Natural killer cell (primary cell): ENCODE measurements at regions not wholly inside any gene's neighbourhood (a gene's known extent, or its start where the extent isn't known, plus 50 kb on each side); places are given as distances from the start of the nearest gene placed in this dataset.
"Not testable (repeated sequence)": the region's sequence is repeated elsewhere in the genome, so short reads cannot be mapped to it uniquely, and the experiment has no call there.

Source experiments
- ATAC-seq, 3 donors: fragments of 150-1000 bp in 2 of 3; fragments of 200-7000 bp in 1 of 3; cut with Tn5 transposase; 1 replicate in 1 of 3; 2 replicates in 2 of 3; pipeline ENCODE4 v1.10.0; 2021; ENCODE audit warnings: mild to moderate bottlenecking in 2 of 3, moderate library complexity in 2 of 3
- DNase-seq, 2 donors: peaks; one replicate each; pipeline versions ENCODE4 v3.0.0 to v3.0.0-alpha.2; 2013 to 2021; ENCODE audit warnings: mixed read lengths in 1 of 2
- H3K27ac ChIP-seq: one replicate; pipeline ENCODE4 v1.5.1; 2013; ENCODE audit warnings: mild to moderate bottlenecking, low read length
- H3K27me3 ChIP-seq: one replicate; pipeline ENCODE4 v1.6.1; 2013; ENCODE audit warnings: low read length; ENCODE audit not compliant: control insufficient read depth, insufficient read depth
- H3K36me3 ChIP-seq: one replicate; pipeline ENCODE4 v1.6.1; 2013; ENCODE audit warnings: low read length; ENCODE audit not compliant: control insufficient read depth, insufficient read depth
- H3K4me1 ChIP-seq: one replicate; pipeline ENCODE4 v1.6.1; 2013; ENCODE audit warnings: low read length; ENCODE audit not compliant: control insufficient read depth, insufficient read depth
- H3K4me3 ChIP-seq: one replicate; pipeline ENCODE4 v1.5.1; 2013; ENCODE audit warnings: low read length
- H3K9me3 ChIP-seq: one replicate; pipeline ENCODE4 v1.6.1; 2013; ENCODE audit warnings: low read length; ENCODE audit not compliant: control insufficient read depth, insufficient read depth
- H3K27ac Mint-ChIP-seq, 2 donors: one replicate each; pipeline ENCODE4 v1.8.0; 2022; ENCODE audit warnings: mild to moderate bottlenecking in 2 of 2, mixed read lengths in 2 of 2, moderate library complexity in 1 of 2
- H3K27me3 Mint-ChIP-seq, 2 donors: one replicate each; pipeline ENCODE4 v1.8.0; 2022; ENCODE audit warnings: low read depth in 2 of 2, mixed read lengths in 2 of 2
- H3K36me3 Mint-ChIP-seq: one replicate; pipeline ENCODE4 v1.8.0; 2022; ENCODE audit warnings: mixed read lengths
- H3K4me1 Mint-ChIP-seq, 2 donors: one replicate each; pipeline ENCODE4 v1.8.0; 2022; ENCODE audit warnings: mixed read lengths in 2 of 2
- H3K4me3 Mint-ChIP-seq: one replicate; pipeline ENCODE4 v1.8.0; 2022; ENCODE audit warnings: mild to moderate bottlenecking, moderate library complexity, mixed read lengths
- H3K9me3 Mint-ChIP-seq, 2 donors: one replicate each; pipeline ENCODE4 v1.8.0; 2022; ENCODE audit warnings: mixed read lengths in 2 of 2
- WGBS: methylation state at CpG from one replicate; pipeline ENCODE4 v1.1.7; 2013; ENCODE audit warnings: missing lambda C conversion rate; ENCODE audit not compliant: insufficient coverage; 5-methylcytosine and 5-hydroxymethylcytosine counted together
- intact Hi-C: fragments of 100-400 bp; cut with micrococcal nuclease; formaldehyde crosslinking; loops from one replicate; pipeline ENCODE4 v1.14.2; 2022
- TF ChIP-seq, protein P1 (sequence below): fragments of 200-600 bp; IDR thresholded peaks from one replicate; pipeline ENCODE4 v1.8.0; 2022; ENCODE audit warnings: antibody characterized with exemption

DNA sequence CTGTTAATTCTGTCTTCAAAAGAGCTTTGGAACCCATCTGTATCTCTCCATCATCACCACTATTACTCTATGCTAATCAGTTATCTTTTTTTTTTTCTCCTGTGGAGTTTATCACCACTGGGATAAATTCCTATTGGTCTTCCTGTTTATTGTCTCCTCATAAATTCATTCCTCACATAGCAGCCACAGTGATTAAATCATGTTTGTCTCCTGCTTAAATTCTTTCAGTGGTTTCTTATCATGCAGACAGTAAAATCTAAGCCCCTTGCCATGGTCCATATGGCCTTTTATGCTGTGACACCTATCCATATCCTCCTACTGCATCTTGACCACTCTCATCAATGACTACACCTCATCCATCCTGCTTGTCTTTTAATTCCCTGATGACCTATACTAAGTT, 239.8 kb upstream of the ZEB2 start:
- peaks cover 2% of the 10 kb centered on the region for H3K36me3 Mint-ChIP-seq

DNA sequence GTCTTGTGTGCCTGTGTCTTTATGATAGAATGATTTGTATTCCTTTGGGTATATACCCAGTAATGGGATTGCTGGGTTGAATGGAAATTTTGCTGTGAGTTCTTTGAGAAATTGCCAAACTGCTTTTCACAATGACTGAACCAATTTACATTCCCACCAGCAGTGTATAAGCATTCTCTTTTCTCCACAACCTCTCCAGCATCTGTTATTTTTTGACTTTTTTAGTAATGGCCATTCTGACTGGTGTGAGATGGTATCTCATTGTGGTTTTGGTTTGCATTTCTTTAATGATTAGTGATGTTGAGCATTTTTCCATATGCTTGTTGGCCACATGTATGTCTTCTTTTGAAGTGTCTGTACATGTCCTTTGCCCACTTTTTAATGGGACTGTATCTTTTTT, 238.3 kb upstream of the ZEB2 start:
- H3K4me3 Mint-ChIP-seq, DNase-seq, H3K9me3 Mint-ChIP-seq, H3K4me1 ChIP-seq, H3K36me3 ChIP-seq, H3K27ac Mint-ChIP-seq, ATAC-seq, H3K27me3 Mint-ChIP-seq, intact Hi-C loops, H3K9me3 ChIP-seq, H3K27me3 ChIP-seq, H3K27ac ChIP-seq, H3K4me3 ChIP-seq, H3K36me3 Mint-ChIP-seq: not testable (repeated sequence)
- peaks cover 10% of the 10 kb centered on the region in 2 donors for H3K4me1 Mint-ChIP-seq

More for the DNA sequence above, 239.8 kb upstream of the ZEB2 start:
- DNase-seq (no peak), ATAC-seq (no peak)
- Mint-ChIP-seq H3K27me3 (peaks cover 0 to 4% of the 10 kb centered on the region in 2 donors), H3K27ac (no peak overlapping the region), H3K4me3 (no peak overlapping the region), H3K4me1 (peaks cover 10% of the 10 kb centered on the region in 2 donors), H3K9me3 (peaks cover 3 to 4% of the 10 kb centered on the region in 2 donors)
- Histone ChIP-seq H3K4me1 (no peaks in the 10 kb centered on the region), H3K9me3 (no peaks in the 10 kb centered on the region), H3K27me3 (no peaks in the 10 kb centered on the region), H3K4me3 (no peak overlapping the region), H3K36me3 (no peaks in the 10 kb centered on the region), H3K27ac (no peak overlapping the region)
- TF ChIP-seq, protein P1, sequence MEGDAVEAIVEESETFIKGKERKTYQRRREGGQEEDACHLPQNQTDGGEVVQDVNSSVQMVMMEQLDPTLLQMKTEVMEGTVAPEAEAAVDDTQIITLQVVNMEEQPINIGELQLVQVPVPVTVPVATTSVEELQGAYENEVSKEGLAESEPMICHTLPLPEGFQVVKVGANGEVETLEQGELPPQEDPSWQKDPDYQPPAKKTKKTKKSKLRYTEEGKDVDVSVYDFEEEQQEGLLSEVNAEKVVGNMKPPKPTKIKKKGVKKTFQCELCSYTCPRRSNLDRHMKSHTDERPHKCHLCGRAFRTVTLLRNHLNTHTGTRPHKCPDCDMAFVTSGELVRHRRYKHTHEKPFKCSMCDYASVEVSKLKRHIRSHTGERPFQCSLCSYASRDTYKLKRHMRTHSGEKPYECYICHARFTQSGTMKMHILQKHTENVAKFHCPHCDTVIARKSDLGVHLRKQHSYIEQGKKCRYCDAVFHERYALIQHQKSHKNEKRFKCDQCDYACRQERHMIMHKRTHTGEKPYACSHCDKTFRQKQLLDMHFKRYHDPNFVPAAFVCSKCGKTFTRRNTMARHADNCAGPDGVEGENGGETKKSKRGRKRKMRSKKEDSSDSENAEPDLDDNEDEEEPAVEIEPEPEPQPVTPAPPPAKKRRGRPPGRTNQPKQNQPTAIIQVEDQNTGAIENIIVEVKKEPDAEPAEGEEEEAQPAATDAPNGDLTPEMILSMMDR, result no peak
- intact Hi-C loops, result no loop called here

DNA sequence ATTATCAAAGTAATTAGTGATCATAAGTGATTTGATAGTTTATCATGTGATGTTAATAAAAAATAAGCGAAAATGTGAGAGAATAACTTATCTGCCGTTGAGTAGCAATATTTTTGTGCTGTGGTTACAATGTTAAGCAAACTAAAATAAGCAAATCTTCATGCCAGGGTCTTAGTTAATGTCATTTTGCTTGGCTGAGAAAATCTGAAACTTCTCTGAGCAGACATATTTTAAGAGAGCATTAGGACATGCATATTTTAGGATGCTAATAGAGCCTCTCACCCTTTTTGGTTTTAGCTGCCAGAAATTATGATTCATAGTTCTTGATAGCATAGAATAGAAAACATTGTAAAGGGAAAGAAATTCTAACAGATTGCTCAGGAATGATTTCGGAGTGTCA, 233.5 kb upstream of the ZEB2 start:
- 90% methylated on average over 2 of the region's 3 CpGs for WGBS
- H3K27ac Mint-ChIP-seq, result no peak overlapping the region
- peaks cover 7 to 10% of the 10 kb centered on the region in 2 donors for H3K4me1 Mint-ChIP-seq
- intact Hi-C loops, result no loop called here
- ATAC-seq (no peak), DNase-seq (no peak)
- H3K4me1 ChIP-seq, result no peaks in the 10 kb centered on the region
- no peaks in the 10 kb centered on the region for H3K36me3 ChIP-seq
- peaks cover 29% of the 10 kb centered on the region for H3K36me3 Mint-ChIP-seq
- H3K27me3 ChIP-seq, result no peaks in the 10 kb centered on the region
- H3K4me3 Mint-ChIP-seq, result no peak overlapping the region
- H3K9me3 ChIP-seq, result peaks cover 2% of the 10 kb centered on the region
- peaks cover 3 to 8% of the 10 kb centered on the region in 2 donors for H3K9me3 Mint-ChIP-seq
- no peak overlapping the region for H3K4me3 ChIP-seq
- TF ChIP-seq, protein P1, result no peak
- no peaks in the 10 kb centered on the region for H3K27me3 Mint-ChIP-seq
- H3K27ac ChIP-seq, result no peak overlapping the region

DNA sequence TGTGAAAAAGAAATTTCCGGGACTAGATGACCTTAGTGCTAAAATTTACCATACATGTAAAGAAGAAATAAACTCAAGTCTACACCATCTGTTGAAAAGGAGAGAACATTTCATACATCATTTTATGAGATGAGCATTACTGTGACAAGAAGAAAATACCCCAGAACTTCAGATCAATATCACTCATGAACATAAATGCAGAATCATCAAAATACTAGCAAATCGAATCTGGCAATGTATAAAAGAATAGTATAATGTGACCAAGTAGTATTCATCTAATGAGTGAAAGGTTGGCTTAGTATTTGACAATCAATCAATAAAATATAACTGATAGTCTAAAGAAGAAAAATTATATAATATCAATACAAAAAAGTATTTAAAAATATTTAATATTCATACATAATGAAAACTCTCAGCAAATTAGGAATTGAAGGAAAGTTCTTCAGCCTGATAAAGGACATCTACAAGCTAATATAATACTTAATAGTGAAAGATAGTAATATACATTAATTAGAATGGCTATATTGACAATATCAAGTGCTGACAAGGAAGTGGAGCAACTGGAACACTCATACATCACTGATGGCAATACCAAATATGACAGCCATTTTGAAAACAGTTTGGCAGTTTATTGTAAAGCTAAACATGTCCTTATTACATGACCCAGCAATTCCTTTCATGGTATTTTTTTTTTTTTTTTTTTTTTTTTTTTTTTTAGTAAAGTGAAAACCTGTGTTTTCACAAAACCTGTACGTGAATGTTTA, 231.4 kb upstream of the ZEB2 start:
- Mint-ChIP-seq H3K4me3 (no peak overlapping the region), H3K4me1 (peaks cover 14 to 16% of the 10 kb centered on the region in 2 donors), H3K9me3 (peaks cover 10 to 18% of the 10 kb centered on the region in 2 donors), H3K27ac (no peak overlapping the region), H3K27me3 (no peaks in the 10 kb centered on the region), H3K36me3 (peaks cover 46% of the 10 kb centered on the region)
- DNase-seq, result no peak
- H3K9me3 ChIP-seq, result peaks cover 16% of the 10 kb centered on the region
- TF ChIP-seq, protein P1, result no peak
- H3K36me3 ChIP-seq, result no peaks in the 10 kb centered on the region
- no peaks in the 10 kb centered on the region for H3K4me1 ChIP-seq
- no peak overlapping the region for H3K4me3 ChIP-seq
- H3K27me3 ChIP-seq, result no peaks in the 10 kb centered on the region
- no CpG with 5 or more reads among the region's 3 CpGs for WGBS
- ATAC-seq, result no peak
- H3K27ac ChIP-seq, result no peak overlapping the region
- intact Hi-C loops, result no loop called here
